Uterus (tissue), 2 donors: ENCODE measurements at regions not wholly inside any gene's neighbourhood (a gene's known extent, or its start where the extent isn't known, plus 50 kb on each side); places are given as distances from the start of the nearest gene placed in this dataset.

Experiments used
- CTCF ChIP-seq, 4 experiments: fragments of 200-600 bp in 2 of 4; fragments of 450-650 bp in 2 of 4; sonication (generic) in 2 of 4; IDR thresholded peaks; one replicate each; pipeline ENCODE4 v1.5.1; 2016 to 2019; ENCODE audit warnings: antibody characterized with exemption in 4 of 4, mild to moderate bottlenecking in 2 of 4, moderate library complexity in 1 of 4
- POLR2A ChIP-seq, 2 donors: fragments of 450-650 bp; IDR thresholded peaks; one replicate each; pipeline ENCODE4 v1.6.1; 2016; ENCODE audit warnings: antibody characterized with exemption in 2 of 2, mild to moderate bottlenecking in 1 of 2, moderate library complexity in 1 of 2

- TF ChIP-seq CTCF (IDR thresholded peaks at IDR 0.05) (no peak), POLR2A (IDR thresholded peaks at IDR 0.05) (no peak)
Observed at GRCh38 chr2:225104321-225104720, 62.1 kb upstream of the DOCK10 start.
